ENCODE measurements at regions not wholly inside any gene's neighbourhood (a gene's known extent, or its start where the extent isn't known, plus 50 kb on each side); places are given as distances from the start of the nearest gene placed in this dataset.

DNA sequence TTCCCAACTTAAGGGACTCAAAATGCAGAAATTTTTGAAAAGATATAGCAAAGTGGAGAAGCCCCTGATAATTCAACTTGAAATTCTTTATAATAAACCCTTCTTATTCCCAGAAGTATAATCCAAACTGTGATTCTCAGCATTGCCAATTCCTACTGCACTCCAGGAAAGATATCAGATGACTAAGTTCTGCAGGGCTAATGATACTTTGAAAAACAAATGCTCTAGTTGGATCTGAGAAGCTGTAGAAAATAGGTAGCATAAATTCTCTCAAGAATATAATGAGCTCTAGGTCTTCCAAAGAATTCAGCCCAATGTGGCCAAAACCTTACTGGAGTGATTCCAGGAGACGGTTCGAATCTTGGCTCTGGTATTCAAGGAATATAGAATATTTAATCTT is 294.0 kb upstream of the PTBP2 start:
- 68 to 79% methylated on average over 2 of the region's 2 CpGs for WGBS, 2 donors (ENCODE audit: low coverage in 1 of 2)

DNA sequence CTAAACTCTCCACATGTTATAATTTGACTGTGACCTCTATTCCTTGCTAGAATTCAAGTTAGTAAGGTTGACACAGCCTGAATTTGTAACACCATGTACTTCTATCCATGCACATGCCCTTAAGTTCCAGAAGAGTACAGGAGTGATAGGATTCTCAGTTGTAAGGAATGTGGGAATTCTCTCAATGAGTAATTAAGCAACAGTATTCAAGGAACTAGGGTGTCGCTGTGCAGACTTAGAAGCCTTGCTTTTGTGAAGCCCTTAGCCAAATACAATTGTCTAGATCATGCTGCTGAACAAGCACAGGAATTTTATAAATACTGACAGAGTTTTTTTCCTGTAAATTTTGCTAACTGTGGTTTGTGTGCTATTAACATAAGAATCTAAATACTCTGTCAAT is 276.3 kb upstream of the PTBP2 start:
- Histone ChIP-seq H3K27me3 (no peaks in the 10 kb centered on the region), H3K9me3 (no peaks in the 10 kb centered on the region), H3K36me3 (no peaks in the 10 kb centered on the region), H3K27ac (no peak overlapping the region), H3K4me1 (no peaks in the 10 kb centered on the region), H3K4me3 (no peak overlapping the region)
- 100% methylated on average over 1 of the region's 1 CpG for WGBS, 2 donors (ENCODE audit: low coverage in 1 of 2)
- no peak for DNase-seq
- intact Hi-C loops (cut with DNase I; ENCODE audit: low total_unique reads) = no loop called here
- TF ChIP-seq POLR2AphosphoS5 (IDR thresholded peaks at IDR 0.05) = no peak
- no peak for TF ChIP-seq POLR2A (IDR thresholded peaks at IDR 0.05)
- no peak for TF ChIP-seq EP300 (IDR thresholded peaks at IDR 0.05; ENCODE audit: low read depth)
- TF ChIP-seq, protein P1, sequence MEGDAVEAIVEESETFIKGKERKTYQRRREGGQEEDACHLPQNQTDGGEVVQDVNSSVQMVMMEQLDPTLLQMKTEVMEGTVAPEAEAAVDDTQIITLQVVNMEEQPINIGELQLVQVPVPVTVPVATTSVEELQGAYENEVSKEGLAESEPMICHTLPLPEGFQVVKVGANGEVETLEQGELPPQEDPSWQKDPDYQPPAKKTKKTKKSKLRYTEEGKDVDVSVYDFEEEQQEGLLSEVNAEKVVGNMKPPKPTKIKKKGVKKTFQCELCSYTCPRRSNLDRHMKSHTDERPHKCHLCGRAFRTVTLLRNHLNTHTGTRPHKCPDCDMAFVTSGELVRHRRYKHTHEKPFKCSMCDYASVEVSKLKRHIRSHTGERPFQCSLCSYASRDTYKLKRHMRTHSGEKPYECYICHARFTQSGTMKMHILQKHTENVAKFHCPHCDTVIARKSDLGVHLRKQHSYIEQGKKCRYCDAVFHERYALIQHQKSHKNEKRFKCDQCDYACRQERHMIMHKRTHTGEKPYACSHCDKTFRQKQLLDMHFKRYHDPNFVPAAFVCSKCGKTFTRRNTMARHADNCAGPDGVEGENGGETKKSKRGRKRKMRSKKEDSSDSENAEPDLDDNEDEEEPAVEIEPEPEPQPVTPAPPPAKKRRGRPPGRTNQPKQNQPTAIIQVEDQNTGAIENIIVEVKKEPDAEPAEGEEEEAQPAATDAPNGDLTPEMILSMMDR (IDR thresholded peaks at IDR 0.05) = no peak
- in situ Hi-C loops (cut with MboI; ENCODE audit: low pct_ligation_motif_present in 1 of 4, low pct_unique_long_range_greater_than_20kb in 1 of 4, low sequenced_read_pairs in 3 of 4) = no loop called here

More for the DNA sequence above, 294.0 kb upstream of the PTBP2 start:
- H3K27me3 ChIP-seq = no peaks in the 10 kb centered on the region
- no peak for DNase-seq
- TF ChIP-seq, protein P1 (IDR thresholded peaks at IDR 0.05) = no peak
- in situ Hi-C loops (cut with MboI; ENCODE audit: low pct_ligation_motif_present in 1 of 4, low pct_unique_long_range_greater_than_20kb in 1 of 4, low sequenced_read_pairs in 3 of 4) (no loop called here), intact Hi-C loops (cut with DNase I; ENCODE audit: low total_unique reads) (no loop called here)
- no peak overlapping the region for H3K4me3 ChIP-seq
- H3K27ac ChIP-seq = no peak overlapping the region
- H3K9me3 ChIP-seq = no peaks in the 10 kb centered on the region
- no peaks in the 10 kb centered on the region for H3K36me3 ChIP-seq
- no peaks in the 10 kb centered on the region for H3K4me1 ChIP-seq

DNA sequence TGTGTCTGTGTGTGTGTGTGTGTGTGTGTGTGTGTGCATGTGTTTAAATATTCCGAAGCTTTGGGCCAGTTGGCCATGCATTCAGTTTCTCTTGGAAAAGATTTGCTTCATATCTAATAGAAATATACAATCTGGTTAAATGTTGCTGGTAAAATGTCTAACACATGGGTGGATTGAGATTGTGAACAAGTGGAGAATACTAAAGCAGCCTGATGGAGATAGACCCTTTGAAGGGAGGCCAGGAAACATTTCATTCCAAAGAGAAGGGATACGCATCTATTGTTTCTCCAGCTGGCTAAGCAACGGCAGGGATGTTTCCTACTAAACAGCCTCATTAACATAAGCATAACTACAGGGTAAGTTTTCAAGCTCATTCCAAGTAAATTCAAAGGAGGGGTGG is 257.5 kb upstream of the PTBP2 start:
- in situ Hi-C loops (cut with MboI; ENCODE audit: low pct_ligation_motif_present in 1 of 4, low pct_unique_long_range_greater_than_20kb in 1 of 4, low sequenced_read_pairs in 3 of 4) = no loop called here
- Histone ChIP-seq H3K27ac (no peak overlapping the region), H3K9me3 (no peaks in the 10 kb centered on the region), H3K27me3 (no peaks in the 10 kb centered on the region), H3K4me1 (no peaks in the 10 kb centered on the region), H3K4me3 (no peak overlapping the region), H3K36me3 (no peaks in the 10 kb centered on the region)
- intact Hi-C loops (cut with DNase I; ENCODE audit: low total_unique reads) = no loop called here
- WGBS, 2 donors (ENCODE audit: low coverage in 1 of 2) = 63 to 76% methylated on average over 2 to 3 of the region's 3 CpGs
- TF ChIP-seq, protein P1 (IDR thresholded peaks at IDR 0.05) = no peak
- TF ChIP-seq EP300 (IDR thresholded peaks at IDR 0.05; ENCODE audit: low read depth) = no peak
- no peak for TF ChIP-seq POLR2A (IDR thresholded peaks at IDR 0.05)
- TF ChIP-seq POLR2AphosphoS5 (IDR thresholded peaks at IDR 0.05) = no peak
- no peak for DNase-seq

DNA sequence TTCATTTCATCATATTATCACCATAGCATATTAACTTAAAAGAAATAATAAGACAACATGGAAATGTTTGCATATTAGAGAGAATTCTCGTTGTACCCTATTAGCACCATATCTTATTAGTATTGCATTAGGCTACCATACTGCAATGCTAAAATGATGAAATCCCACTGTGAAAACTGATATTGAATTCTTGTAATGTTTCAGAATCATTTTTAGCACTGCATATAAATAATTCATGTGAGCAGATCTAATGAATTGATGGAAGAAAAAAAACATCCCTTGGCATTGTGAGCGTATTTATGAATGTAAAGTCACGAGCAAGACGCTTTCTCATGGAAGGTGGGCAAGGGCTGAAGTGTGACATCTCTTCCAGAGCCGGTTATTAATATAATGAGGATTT is 257.1 kb upstream of the PTBP2 start:
- TF ChIP-seq, protein P1 (IDR thresholded peaks at IDR 0.05) = no peak
- no peak for TF ChIP-seq POLR2AphosphoS5 (IDR thresholded peaks at IDR 0.05)
- no peak for TF ChIP-seq POLR2A (IDR thresholded peaks at IDR 0.05)
- no peak for TF ChIP-seq EP300 (IDR thresholded peaks at IDR 0.05; ENCODE audit: low read depth)
- DNase-seq = no peak
- 83 to 90% methylated on average over 5 of the region's 5 CpGs for whole genome bisulfite sequencing, 2 donors (ENCODE audit: low coverage in 1 of 2)
- intact Hi-C loops (cut with DNase I; ENCODE audit: low total_unique reads) = no loop called here
- in situ Hi-C loops (cut with MboI; ENCODE audit: low pct_ligation_motif_present in 1 of 4, low pct_unique_long_range_greater_than_20kb in 1 of 4, low sequenced_read_pairs in 3 of 4) = no loop called here
- H3K4me3 ChIP-seq = no peak overlapping the region
- no peaks in the 10 kb centered on the region for H3K36me3 ChIP-seq
- H3K27ac ChIP-seq = no peak overlapping the region
- H3K4me1 ChIP-seq = no peaks in the 10 kb centered on the region
- no peaks in the 10 kb centered on the region for H3K9me3 ChIP-seq
- no peaks in the 10 kb centered on the region for H3K27me3 ChIP-seq
